ENCODE measurements at regions not wholly inside any gene's neighbourhood (a gene's known extent, or its start where the extent isn't known, plus 50 kb on each side); places are given as distances from the start of the nearest gene placed in this dataset.

DNA sequence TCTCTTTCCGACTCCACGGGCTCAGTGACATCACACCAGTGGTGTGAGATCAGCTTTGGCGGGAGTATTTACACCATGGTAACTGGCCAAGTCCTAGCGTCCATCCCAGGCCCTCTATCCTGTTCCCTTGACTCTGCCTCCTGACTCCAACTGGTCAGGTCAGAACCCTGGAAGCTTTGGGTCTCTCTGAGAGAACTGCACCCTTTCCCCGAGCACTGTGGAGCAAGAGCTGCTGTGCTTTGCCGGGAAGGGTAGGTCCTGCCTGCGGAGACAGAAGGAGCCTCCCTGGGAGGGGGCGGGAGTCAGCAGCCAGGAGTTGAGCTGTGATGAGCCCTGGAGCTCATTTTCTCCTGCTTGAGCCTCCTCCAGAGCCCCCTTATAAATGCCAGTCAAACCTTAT is 212.1 kb upstream of the TNRC6C start:
- in situ Hi-C loops (cut with MboI; ENCODE audit: low pct_unique_long_range_greater_than_20kb, low sequenced_read_pairs, unreplicated experiment) = no loop called here
- DNase-seq (ENCODE audit: low spot score) = no peak
- TF ChIP-seq, protein P1, sequence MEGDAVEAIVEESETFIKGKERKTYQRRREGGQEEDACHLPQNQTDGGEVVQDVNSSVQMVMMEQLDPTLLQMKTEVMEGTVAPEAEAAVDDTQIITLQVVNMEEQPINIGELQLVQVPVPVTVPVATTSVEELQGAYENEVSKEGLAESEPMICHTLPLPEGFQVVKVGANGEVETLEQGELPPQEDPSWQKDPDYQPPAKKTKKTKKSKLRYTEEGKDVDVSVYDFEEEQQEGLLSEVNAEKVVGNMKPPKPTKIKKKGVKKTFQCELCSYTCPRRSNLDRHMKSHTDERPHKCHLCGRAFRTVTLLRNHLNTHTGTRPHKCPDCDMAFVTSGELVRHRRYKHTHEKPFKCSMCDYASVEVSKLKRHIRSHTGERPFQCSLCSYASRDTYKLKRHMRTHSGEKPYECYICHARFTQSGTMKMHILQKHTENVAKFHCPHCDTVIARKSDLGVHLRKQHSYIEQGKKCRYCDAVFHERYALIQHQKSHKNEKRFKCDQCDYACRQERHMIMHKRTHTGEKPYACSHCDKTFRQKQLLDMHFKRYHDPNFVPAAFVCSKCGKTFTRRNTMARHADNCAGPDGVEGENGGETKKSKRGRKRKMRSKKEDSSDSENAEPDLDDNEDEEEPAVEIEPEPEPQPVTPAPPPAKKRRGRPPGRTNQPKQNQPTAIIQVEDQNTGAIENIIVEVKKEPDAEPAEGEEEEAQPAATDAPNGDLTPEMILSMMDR (IDR thresholded peaks at IDR 0.05; ENCODE audit: extremely low read depth, insufficient read depth, missing control alignments) = no peak

DNA sequence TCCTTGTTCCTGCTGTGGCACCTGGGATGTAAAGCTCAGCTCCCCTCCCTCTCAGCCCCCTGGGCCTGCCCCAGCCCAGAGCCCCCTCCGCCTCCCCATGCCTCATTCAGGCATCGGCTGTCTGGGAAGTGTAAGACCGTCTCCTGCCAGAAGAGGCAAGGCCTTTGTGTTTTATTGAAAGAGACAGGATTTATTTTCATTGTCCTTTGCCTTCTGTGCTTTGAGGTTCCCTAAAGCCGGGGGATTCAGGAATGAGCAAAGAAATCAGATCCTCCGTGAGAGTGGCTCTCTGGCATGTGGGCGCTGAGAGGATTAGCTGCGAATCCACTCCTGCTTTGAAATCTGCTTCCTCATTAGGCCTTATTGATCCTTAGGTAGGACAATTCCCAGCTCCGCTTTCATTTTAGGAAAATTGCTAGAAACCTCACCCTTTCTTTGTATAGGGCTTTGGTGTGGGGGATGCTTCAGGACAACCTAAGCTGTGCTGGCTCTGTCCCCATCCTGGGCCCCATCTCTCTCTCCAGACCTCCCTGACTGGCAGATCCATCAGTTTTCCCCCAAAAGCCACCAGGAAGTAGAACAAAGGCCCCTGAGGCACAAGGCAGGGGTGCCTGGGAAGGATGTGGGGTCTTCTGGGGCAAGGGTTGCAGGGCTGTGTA is 211.5 kb upstream of the TNRC6C start:
- DNase-seq (ENCODE audit: low spot score) = no peak
- TF ChIP-seq, protein P1 (IDR thresholded peaks at IDR 0.05; ENCODE audit: extremely low read depth, insufficient read depth, missing control alignments) = no peak
- in situ Hi-C loops (cut with MboI; ENCODE audit: low pct_unique_long_range_greater_than_20kb, low sequenced_read_pairs, unreplicated experiment) = no loop called here

DNA sequence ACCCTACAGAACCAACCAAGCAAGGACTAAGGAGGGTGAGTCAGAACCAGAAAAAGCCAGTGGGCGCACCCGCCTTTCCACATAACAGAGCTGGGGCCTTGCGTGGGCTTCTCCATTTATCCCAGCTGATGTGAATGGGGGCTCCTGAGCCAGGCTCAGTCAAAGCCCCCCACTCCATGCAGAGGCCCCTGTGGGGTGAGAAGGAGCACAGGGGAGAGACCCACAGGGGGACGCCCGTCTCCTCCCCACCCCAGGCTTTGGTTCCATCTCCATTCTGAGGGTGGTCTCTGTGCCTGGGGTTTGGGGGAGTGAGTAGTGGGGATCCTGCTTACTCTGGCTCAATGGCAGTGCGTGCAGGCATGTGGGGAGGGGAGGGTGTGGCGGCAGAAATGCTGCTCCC is 210.1 kb upstream of the TNRC6C start:
- no peak for DNase-seq (ENCODE audit: low spot score)
- in situ Hi-C loops (cut with MboI; ENCODE audit: low pct_unique_long_range_greater_than_20kb, low sequenced_read_pairs, unreplicated experiment) = no loop called here
- TF ChIP-seq, protein P1 (IDR thresholded peaks at IDR 0.05; ENCODE audit: extremely low read depth, insufficient read depth, missing control alignments) = no peak

DNA sequence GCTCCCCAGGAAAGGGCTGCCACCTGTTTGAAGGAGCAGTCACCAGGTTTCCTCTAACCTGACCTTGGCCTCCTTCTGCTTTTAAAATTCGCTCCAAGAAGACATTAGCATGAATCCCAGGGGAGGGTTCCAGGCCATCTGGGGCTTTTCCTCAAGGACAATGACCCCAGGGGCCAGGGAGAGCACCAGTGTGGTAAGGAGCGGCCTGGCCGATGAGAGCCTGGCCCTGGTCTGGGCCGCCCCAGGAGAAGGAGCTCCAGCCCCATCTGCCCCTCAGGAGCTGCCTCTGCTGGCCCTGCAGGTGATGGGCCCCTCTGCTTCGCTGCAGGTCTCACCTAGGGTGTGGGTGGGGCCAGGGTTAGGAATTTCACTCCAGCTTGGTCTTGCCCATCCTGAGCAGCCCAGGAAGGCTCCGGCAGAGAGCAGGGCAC is 209.2 kb upstream of the TNRC6C start:
- in situ Hi-C loops (cut with MboI; ENCODE audit: low pct_unique_long_range_greater_than_20kb, low sequenced_read_pairs, unreplicated experiment) = no loop called here
- TF ChIP-seq, protein P1 (IDR thresholded peaks at IDR 0.05; ENCODE audit: extremely low read depth, insufficient read depth, missing control alignments) = no peak

DNA sequence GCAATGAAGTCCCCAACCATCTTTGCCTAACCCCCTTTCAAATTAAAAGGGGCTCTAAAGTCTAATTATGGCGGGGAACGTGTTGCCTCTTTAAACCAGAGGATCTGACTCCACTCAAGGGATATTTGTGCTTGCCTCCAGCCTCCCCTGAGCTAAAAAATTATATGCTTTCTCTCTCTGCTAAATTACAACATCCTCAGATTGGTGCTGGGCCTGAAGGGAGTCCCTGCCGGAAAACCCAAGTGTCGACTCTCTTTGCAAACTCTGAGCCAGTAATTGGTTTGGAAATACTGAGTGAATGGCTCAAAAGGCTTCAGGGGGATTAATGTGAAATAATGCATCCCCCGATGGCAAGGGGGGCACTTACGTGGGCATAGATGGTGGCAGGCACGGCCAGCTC is 208.5 kb upstream of the TNRC6C start:
- in situ Hi-C loops (cut with MboI; ENCODE audit: low pct_unique_long_range_greater_than_20kb, low sequenced_read_pairs, unreplicated experiment) = no loop called here
- DNase-seq (ENCODE audit: low spot score) = no peak
- TF ChIP-seq, protein P1 (IDR thresholded peaks at IDR 0.05; ENCODE audit: extremely low read depth, insufficient read depth, missing control alignments) = no peak

More for the DNA sequence above, 209.2 kb upstream of the TNRC6C start:
- DNase-seq (ENCODE audit: low spot score) = no peak

DNA sequence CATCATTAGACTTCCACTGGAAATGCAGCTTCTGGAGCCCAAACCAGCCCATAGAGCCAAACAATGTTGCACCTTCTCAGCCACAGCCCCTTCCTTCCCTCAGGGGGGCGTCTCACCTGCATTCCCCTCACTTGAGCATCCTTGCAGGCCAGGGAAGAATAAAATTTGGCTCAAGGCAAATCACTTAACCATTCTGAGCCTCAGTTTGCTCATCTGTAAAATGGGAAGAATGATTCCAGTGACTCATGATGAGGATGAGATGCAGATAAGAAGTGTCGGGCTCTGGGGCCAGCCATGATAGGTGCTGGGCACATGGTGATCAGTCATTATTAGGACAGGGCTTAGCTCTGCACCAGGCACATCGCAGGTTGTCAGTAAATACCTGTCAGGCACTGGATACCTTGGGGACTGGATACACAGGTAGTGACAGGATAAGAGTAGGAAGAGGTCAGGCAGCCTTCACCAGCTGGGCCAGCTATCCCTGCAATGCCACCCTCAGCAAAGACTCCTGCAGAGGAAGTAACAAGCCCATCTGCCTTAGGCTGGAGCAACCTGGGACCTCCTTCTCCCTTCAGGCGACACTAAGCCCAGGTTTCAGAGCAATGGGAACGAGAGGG is 208.0 kb upstream of the TNRC6C start:
- in situ Hi-C loops (cut with MboI; ENCODE audit: low pct_unique_long_range_greater_than_20kb, low sequenced_read_pairs, unreplicated experiment) = no loop called here

More for the DNA sequence above, 208.0 kb upstream of the TNRC6C start:
- DNase-seq (ENCODE audit: low spot score) = no peak
- TF ChIP-seq, protein P1 (IDR thresholded peaks at IDR 0.05; ENCODE audit: extremely low read depth, insufficient read depth, missing control alignments) = no peak

Data from GM13977 (cell line).